Type B pancreatic cell (in vitro differentiated cells): ENCODE measurements at regions not wholly inside any gene's neighbourhood (a gene's known extent, or its start where the extent isn't known, plus 50 kb on each side); places are given as distances from the start of the nearest gene placed in this dataset.

ENCODE experiments used
- DNase-seq: peaks from one replicate; pipeline ENCODE4 v3.0.0; 2021; ENCODE audit warnings: mixed read lengths; ENCODE audit not compliant: unreplicated experiment; ENCODE audit errors: extremely low spot score
- H3K27ac Mint-ChIP-seq: 2 replicates; pipeline ENCODE4 v1.8.0; 2021; ENCODE audit warnings: mild to moderate bottlenecking, mixed read lengths
- H3K27me3 Mint-ChIP-seq: 2 replicates; pipeline ENCODE4 v1.8.0; 2021; ENCODE audit warnings: mixed read lengths
- H3K36me3 Mint-ChIP-seq: 2 replicates; pipeline ENCODE4 v1.8.0; 2021; ENCODE audit warnings: mixed read lengths
- H3K4me1 Mint-ChIP-seq: one replicate; pipeline ENCODE4 v1.8.0; 2021; ENCODE audit warnings: mixed read lengths; ENCODE audit not compliant: unreplicated experiment
- H3K4me3 Mint-ChIP-seq: 2 replicates; pipeline ENCODE4 v1.8.0; 2021; ENCODE audit warnings: mild to moderate bottlenecking, mixed read lengths
- H3K9me3 Mint-ChIP-seq: 2 replicates; pipeline ENCODE4 v1.8.0; 2021; ENCODE audit warnings: mixed read lengths
- TF ChIP-seq, protein P1 (sequence below): fragments of 200-600 bp; sonication (generic); conservative IDR thresholded peaks from 2 replicates; pipeline ENCODE4 v1.5.0; 2021; ENCODE audit warnings: antibody characterized with exemption, mild to moderate bottlenecking

DNA sequence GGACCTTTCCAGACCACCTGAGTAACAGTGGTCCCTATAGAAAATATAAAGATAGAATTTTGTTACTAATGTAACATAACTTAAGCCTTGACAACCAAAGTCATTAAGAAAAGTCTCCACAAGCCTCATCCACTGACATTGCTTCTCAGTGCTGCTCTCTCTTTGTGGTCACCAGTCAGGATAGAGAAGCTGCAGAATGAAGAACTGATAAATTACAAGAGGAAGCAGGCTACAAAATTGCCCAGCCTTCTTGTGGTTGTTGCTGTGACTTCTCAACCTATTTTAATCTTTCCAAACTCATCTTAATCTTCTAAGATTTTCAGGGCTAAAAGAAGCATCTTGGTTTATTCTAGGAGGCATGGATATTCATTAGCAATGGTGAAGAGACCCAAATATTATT, 343.8 kb downstream of the MZT1 start:
- TF ChIP-seq, protein P1, sequence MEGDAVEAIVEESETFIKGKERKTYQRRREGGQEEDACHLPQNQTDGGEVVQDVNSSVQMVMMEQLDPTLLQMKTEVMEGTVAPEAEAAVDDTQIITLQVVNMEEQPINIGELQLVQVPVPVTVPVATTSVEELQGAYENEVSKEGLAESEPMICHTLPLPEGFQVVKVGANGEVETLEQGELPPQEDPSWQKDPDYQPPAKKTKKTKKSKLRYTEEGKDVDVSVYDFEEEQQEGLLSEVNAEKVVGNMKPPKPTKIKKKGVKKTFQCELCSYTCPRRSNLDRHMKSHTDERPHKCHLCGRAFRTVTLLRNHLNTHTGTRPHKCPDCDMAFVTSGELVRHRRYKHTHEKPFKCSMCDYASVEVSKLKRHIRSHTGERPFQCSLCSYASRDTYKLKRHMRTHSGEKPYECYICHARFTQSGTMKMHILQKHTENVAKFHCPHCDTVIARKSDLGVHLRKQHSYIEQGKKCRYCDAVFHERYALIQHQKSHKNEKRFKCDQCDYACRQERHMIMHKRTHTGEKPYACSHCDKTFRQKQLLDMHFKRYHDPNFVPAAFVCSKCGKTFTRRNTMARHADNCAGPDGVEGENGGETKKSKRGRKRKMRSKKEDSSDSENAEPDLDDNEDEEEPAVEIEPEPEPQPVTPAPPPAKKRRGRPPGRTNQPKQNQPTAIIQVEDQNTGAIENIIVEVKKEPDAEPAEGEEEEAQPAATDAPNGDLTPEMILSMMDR, result no peak
- no peak for DNase-seq
- H3K4me1 Mint-ChIP-seq, result no peaks in the 10 kb centered on the region
- no peak overlapping the region for H3K4me3 Mint-ChIP-seq
- H3K36me3 Mint-ChIP-seq, result no peaks in the 10 kb centered on the region
- H3K9me3 Mint-ChIP-seq, result no peaks in the 10 kb centered on the region
- H3K27ac Mint-ChIP-seq, result no peak overlapping the region
- H3K27me3 Mint-ChIP-seq, result no peaks in the 10 kb centered on the region

DNA sequence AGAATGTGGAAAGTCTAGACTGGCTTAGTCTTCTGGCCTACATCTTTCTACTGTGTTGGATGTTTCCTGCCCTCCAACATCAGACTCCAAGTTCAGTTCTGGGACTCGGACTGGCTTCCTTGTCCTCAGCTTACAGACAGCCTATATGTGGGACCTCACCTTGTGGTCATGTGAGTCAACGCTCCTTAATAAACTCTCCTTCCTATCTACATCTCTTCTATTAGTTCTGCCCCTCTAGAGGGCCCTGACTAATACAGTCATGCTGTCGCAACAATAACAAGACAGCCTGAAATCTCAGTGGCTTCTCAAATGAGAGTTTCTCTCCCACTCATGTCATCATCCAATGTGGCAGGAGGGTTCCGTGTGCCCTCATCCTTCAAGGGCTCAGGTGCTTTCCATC, 347.8 kb downstream of the MZT1 start:
- H3K27me3 Mint-ChIP-seq, result no peaks in the 10 kb centered on the region
- no peaks in the 10 kb centered on the region for H3K36me3 Mint-ChIP-seq
- H3K27ac Mint-ChIP-seq, result no peak overlapping the region
- H3K9me3 Mint-ChIP-seq, result no peaks in the 10 kb centered on the region
- no peak for DNase-seq
- H3K4me3 Mint-ChIP-seq, result no peak overlapping the region
- no peaks in the 10 kb centered on the region for H3K4me1 Mint-ChIP-seq
- TF ChIP-seq, protein P1, result no peak

DNA sequence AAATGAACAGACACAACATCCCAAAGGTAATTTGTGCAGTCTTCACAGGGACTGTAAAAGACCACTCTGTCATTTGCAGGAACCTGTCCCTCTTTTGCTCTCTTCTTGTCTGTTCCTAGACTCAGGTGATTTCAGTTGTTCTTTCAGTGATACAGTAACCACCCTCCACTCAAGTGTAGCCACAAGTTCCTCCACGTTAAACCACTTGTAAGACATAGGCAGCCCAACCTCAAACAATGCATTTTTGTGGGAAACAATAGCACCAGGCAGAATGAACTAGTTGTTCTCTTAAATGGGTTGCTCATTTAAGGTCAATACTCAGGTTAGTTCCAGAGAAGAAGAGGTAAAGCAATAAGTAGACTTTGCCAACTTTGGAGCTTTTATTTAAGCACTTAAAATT, 359.4 kb downstream of the MZT1 start:
- Mint-ChIP-seq H3K4me1 (no peaks in the 10 kb centered on the region), H3K27ac (no peak overlapping the region), H3K9me3 (no peaks in the 10 kb centered on the region), H3K27me3 (no peaks in the 10 kb centered on the region), H3K4me3 (no peak overlapping the region), H3K36me3 (no peaks in the 10 kb centered on the region)
- no peak for DNase-seq
- TF ChIP-seq, protein P1, result no peak

DNA sequence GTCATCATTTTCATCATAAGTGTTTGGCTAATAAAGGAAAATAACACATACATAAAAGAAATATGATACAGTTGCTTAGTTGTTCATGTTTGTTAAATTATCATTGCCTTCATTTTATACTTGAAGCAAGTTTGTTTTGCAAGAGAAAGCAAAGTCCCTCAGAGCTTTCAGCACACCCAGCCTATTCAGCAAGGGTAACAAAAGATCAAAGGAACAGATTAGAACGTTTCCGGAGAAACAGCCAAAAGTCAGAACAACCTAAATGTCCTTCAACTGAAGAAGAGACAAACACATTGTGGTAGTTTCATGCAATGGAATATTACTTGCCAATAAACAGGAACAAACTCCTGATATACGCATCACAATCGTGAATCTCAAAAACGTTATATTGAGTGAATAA, 380.7 kb downstream of the MZT1 start:
- H3K36me3 Mint-ChIP-seq, result no peaks in the 10 kb centered on the region
- H3K27ac Mint-ChIP-seq, result no peak overlapping the region
- no peaks in the 10 kb centered on the region for H3K27me3 Mint-ChIP-seq
- peaks cover 3% of the 10 kb centered on the region for H3K4me1 Mint-ChIP-seq
- TF ChIP-seq, protein P1, result no peak
- no peak overlapping the region for H3K4me3 Mint-ChIP-seq
- H3K9me3 Mint-ChIP-seq, result no peaks in the 10 kb centered on the region
- no peak for DNase-seq

DNA sequence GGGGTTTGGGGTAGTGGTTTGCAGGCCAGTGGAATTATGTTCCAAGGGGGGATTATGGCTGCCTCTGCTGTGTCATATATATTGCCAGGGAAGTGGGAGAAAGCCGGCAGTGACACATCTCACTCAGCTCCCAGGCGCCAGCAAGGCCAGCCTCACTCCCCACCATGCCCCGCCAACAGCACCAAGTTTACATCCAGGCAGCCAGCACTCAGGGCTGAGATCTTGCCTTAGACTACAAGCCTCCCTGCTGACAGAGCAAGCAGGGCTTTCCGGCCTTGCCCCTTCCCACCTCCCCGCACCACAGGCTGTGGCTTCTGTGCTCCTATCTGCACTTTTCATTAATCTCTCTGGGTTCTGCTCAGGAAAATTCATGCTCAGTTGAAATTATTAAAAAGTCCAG, 385.1 kb downstream of the MZT1 start:
- Mint-ChIP-seq H3K36me3 (no peaks in the 10 kb centered on the region), H3K27ac (no peak overlapping the region), H3K4me3 (no peak overlapping the region), H3K27me3 (no peaks in the 10 kb centered on the region), H3K4me1 (peaks cover 3% of the 10 kb centered on the region), H3K9me3 (no peaks in the 10 kb centered on the region)
- DNase-seq, result no peak
- TF ChIP-seq, protein P1, result no peak

DNA sequence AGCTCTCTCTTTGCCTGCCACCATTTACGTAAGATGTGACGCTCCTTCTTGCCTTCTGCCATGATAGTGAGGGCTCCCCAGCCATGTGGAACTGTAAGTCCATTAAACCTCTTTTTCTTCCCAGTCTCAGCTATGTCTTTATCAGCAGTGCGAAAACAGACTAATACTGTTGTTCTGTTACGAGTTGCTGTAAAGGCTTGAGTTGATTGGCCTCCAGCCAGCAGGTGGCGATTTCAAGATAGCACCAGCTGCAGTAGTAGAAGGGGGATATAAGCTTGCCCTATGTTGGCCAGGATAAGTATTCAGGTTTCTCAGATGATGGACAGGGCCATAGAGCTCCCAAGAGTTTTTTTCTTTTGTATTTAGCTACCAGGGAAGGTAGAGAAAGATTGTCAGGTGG, 385.5 kb downstream of the MZT1 start:
- Mint-ChIP-seq H3K9me3 (no peaks in the 10 kb centered on the region), H3K27ac (no peak overlapping the region), H3K4me1 (peaks cover 3% of the 10 kb centered on the region), H3K36me3 (no peaks in the 10 kb centered on the region), H3K27me3 (no peaks in the 10 kb centered on the region), H3K4me3 (no peak overlapping the region)
- TF ChIP-seq, protein P1, result no peak
- DNase-seq, result no peak
